ENCODE measurements at regions not wholly inside any gene's neighbourhood (a gene's known extent, or its start where the extent isn't known, plus 50 kb on each side); places are given as distances from the start of the nearest gene placed in this dataset.

DNA sequence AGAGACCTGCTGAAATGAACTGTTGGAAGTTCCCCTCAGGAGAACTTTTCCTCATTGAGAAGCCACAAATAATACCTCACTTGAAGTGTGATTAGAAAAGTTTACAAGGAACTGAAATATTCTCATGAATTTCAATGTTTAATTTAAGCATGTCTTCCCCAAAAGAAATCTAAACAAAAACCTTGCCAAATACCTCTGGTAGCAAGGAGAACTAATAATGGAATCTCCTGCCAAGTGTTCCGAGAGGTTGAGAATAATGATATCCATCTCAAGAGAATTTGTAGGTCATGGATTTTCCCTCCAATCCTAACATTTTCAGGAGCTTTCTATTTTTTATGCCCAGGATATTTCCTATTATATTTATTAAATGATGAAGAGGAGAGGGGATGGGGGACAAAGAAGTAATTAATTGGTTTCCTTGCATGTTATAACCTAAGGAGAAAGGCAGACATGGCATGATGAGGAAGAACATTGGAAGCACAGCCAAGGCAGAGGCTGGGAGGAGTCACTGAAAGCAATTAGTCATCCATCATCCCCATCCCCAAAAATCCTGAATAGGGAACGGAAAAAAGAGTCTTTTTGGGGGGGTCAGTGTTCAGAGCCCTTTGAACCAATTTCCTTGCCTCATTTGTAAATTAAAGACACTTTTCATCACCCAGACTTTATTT lies 93.6 kb upstream of the IL6 start:
- TF ChIP-seq, protein P1, sequence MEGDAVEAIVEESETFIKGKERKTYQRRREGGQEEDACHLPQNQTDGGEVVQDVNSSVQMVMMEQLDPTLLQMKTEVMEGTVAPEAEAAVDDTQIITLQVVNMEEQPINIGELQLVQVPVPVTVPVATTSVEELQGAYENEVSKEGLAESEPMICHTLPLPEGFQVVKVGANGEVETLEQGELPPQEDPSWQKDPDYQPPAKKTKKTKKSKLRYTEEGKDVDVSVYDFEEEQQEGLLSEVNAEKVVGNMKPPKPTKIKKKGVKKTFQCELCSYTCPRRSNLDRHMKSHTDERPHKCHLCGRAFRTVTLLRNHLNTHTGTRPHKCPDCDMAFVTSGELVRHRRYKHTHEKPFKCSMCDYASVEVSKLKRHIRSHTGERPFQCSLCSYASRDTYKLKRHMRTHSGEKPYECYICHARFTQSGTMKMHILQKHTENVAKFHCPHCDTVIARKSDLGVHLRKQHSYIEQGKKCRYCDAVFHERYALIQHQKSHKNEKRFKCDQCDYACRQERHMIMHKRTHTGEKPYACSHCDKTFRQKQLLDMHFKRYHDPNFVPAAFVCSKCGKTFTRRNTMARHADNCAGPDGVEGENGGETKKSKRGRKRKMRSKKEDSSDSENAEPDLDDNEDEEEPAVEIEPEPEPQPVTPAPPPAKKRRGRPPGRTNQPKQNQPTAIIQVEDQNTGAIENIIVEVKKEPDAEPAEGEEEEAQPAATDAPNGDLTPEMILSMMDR (IDR thresholded peaks at IDR 0.05) = no peak
- TF ChIP-seq POLR2A (IDR thresholded peaks at IDR 0.05) = no peak
